ENCODE measurements at regions not wholly inside any gene's neighbourhood (a gene's known extent, or its start where the extent isn't known, plus 50 kb on each side); places are given as distances from the start of the nearest gene placed in this dataset.

DNA sequence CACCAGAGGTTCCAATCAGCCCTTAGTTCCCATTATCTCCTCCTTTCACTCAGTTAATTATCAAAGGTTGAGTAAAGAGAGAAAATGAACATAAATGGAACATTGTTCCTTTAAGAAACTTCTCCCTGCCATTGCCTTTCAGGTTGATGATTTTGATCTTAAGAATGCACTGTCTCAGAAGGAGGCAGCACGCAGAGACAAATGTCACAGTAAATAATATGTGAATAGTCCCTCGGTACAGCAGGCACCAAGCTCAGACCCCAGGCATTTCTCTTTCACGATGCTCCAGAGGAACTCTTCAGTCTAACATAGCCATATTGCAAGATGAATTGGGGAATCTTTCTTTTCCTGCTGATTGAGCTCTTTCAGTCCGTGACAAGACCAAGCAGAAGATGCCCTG, 435.3 kb upstream of the SPTLC3 start:
- H3K4me1 Mint-ChIP-seq, result no peaks in the 10 kb centered on the region
- no peaks in the 10 kb centered on the region for H3K4me1 ChIP-seq (ENCODE audit: control insufficient read depth in 1 of 2, insufficient read depth in 2 of 2, low read length in 2 of 2)
- no CpG with 5 or more reads among the region's 4 CpGs for WGBS (ENCODE audit: insufficient coverage)
- no peaks in the 10 kb centered on the region for H3K36me3 ChIP-seq (replicated peaks in 1 of 2; ENCODE audit: control insufficient read depth in 1 of 2, insufficient read depth in 2 of 2, low read length in 2 of 2)
- no peak overlapping the region for H3K9ac ChIP-seq (ENCODE audit: insufficient read depth, low read length, poor library complexity, severe bottlenecking)
- H4K20me1 ChIP-seq (ENCODE audit: insufficient read depth, low read length), result no peaks in the 10 kb centered on the region
- DNase-seq, result no peak
- no peak overlapping the region for H2AFZ ChIP-seq (ENCODE audit: insufficient read depth, low read depth, low read length, poor library complexity, severe bottlenecking)
- no peaks in the 10 kb centered on the region for H3K27me3 Mint-ChIP-seq (ENCODE audit: low read depth in 3 of 3)
- H3K27ac Mint-ChIP-seq, result no peak overlapping the region
- intact Hi-C loops (cut with micrococcal nuclease), result no loop called here
- H3K4me2 ChIP-seq (replicated peaks; ENCODE audit: extremely low read depth, low read length, poor library complexity, severe bottlenecking), result no peak overlapping the region
- no peaks in the 10 kb centered on the region for H3K27me3 ChIP-seq (ENCODE audit: control insufficient read depth in 2 of 2, insufficient read depth in 2 of 2, low read length in 2 of 2)
- no peak overlapping the region for H3K4me3 ChIP-seq (replicated peaks in 1 of 3; ENCODE audit: low read depth in 2 of 3, low read length in 3 of 3)
- no peak overlapping the region for H3K4me3 Mint-ChIP-seq
- peaks cover 0 to 12% (median 2%) of the 10 kb centered on the region in 7 donors for H3K9me3 Mint-ChIP-seq
- H3K27ac ChIP-seq (ENCODE audit: low read depth in 1 of 2, low read length in 2 of 2), result no peak overlapping the region
- H3K36me3 Mint-ChIP-seq, result no peaks in the 10 kb centered on the region
- TF ChIP-seq, protein P1, sequence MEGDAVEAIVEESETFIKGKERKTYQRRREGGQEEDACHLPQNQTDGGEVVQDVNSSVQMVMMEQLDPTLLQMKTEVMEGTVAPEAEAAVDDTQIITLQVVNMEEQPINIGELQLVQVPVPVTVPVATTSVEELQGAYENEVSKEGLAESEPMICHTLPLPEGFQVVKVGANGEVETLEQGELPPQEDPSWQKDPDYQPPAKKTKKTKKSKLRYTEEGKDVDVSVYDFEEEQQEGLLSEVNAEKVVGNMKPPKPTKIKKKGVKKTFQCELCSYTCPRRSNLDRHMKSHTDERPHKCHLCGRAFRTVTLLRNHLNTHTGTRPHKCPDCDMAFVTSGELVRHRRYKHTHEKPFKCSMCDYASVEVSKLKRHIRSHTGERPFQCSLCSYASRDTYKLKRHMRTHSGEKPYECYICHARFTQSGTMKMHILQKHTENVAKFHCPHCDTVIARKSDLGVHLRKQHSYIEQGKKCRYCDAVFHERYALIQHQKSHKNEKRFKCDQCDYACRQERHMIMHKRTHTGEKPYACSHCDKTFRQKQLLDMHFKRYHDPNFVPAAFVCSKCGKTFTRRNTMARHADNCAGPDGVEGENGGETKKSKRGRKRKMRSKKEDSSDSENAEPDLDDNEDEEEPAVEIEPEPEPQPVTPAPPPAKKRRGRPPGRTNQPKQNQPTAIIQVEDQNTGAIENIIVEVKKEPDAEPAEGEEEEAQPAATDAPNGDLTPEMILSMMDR (IDR thresholded peaks at IDR 0.05), result no peak
- no peaks in the 10 kb centered on the region for H3K79me2 ChIP-seq (ENCODE audit: insufficient read depth, low read length)
- H3K9me3 ChIP-seq (replicated peaks in 1 of 2; ENCODE audit: control insufficient read depth in 1 of 2, insufficient read depth in 1 of 2, low read length in 2 of 2), result no peaks in the 10 kb centered on the region

DNA sequence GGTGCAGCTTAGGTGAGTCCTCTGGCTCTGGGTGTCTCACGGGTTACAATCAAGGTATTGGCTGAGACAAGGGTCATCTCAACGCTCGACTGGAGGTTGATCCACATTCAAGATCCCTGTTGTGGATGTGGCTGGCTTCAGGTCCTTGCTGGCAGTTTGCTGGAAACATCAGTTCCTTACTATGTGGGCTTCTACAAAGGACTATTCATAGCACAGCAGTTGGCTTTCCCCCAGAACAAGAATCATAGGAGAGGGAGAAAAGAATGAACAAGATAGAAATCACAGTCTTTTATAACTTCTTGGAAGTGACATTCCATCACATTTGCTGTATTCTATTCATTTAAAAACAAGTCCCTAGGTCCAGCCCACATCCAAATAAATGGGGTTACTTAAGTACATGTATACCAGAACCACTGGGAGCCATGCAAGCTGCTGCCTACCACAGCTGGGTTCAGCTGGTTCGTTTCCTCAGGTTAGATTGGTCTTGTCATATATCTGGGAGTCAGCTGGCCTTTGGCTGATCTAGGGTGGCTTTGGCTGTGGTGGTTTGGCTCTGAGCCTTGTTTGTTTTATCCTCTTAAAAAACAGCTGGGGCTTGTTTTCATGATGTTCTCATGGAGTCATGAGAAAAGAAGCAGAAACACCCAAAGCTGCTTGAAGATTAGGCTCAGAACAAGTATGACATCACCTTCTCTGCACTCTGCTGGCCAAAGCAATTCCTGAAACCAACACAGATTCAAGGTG, 433.2 kb upstream of the SPTLC3 start:
- no peak overlapping the region for H3K4me3 Mint-ChIP-seq
- no peaks in the 10 kb centered on the region for H3K36me3 Mint-ChIP-seq
- 70% methylated on average over 2 of the region's 4 CpGs for WGBS (ENCODE audit: insufficient coverage)

More for the DNA sequence above, 433.2 kb upstream of the SPTLC3 start:
- no peaks in the 10 kb centered on the region for H3K4me1 ChIP-seq (ENCODE audit: control insufficient read depth in 1 of 2, insufficient read depth in 2 of 2, low read length in 2 of 2)
- no peak overlapping the region for H3K9ac ChIP-seq (ENCODE audit: insufficient read depth, low read length, poor library complexity, severe bottlenecking)
- Mint-ChIP-seq H3K27ac (no peak overlapping the region), H3K27me3 (ENCODE audit: low read depth in 3 of 3) (no peaks in the 10 kb centered on the region), H3K4me1 (no peaks in the 10 kb centered on the region), H3K9me3 (peaks cover 0 to 6% (median 1%) of the 10 kb centered on the region in 7 donors)
- H3K4me2 ChIP-seq (replicated peaks; ENCODE audit: extremely low read depth, low read length, poor library complexity, severe bottlenecking), result no peak overlapping the region
- H4K20me1 ChIP-seq (ENCODE audit: insufficient read depth, low read length), result no peaks in the 10 kb centered on the region
- no peak overlapping the region for H3K4me3 ChIP-seq (replicated peaks in 1 of 3; ENCODE audit: low read depth in 2 of 3, low read length in 3 of 3)
- no peaks in the 10 kb centered on the region for H3K36me3 ChIP-seq (replicated peaks in 1 of 2; ENCODE audit: control insufficient read depth in 1 of 2, insufficient read depth in 2 of 2, low read length in 2 of 2)
- TF ChIP-seq, protein P1 (IDR thresholded peaks at IDR 0.05), result no peak
- H2AFZ ChIP-seq (ENCODE audit: insufficient read depth, low read depth, low read length, poor library complexity, severe bottlenecking), result no peak overlapping the region
- no peaks in the 10 kb centered on the region for H3K27me3 ChIP-seq (ENCODE audit: control insufficient read depth in 2 of 2, insufficient read depth in 2 of 2, low read length in 2 of 2)
- intact Hi-C loops (cut with micrococcal nuclease), result no loop called here
- no peak overlapping the region for H3K27ac ChIP-seq (ENCODE audit: low read depth in 1 of 2, low read length in 2 of 2)
- DNase-seq, result no peak
- no peaks in the 10 kb centered on the region for H3K79me2 ChIP-seq (ENCODE audit: insufficient read depth, low read length)
- H3K9me3 ChIP-seq (replicated peaks in 1 of 2; ENCODE audit: control insufficient read depth in 1 of 2, insufficient read depth in 1 of 2, low read length in 2 of 2), result peaks cover under 1 to 5% of the 10 kb centered on the region in 2 donors

Data from CD14-positive monocyte (primary cell).